SK-N-SH (cell line): ENCODE measurements at regions not wholly inside any gene's neighbourhood (a gene's known extent, or its start where the extent isn't known, plus 50 kb on each side); places are given as distances from the start of the nearest gene placed in this dataset.

Source experiments
- CTCF ChIA-PET: fragments of 300-600, 350-600 bp; formaldehyde crosslinking; extraction: SDS; loops from one replicate; lab custom pipeline; 2021; lab: Yijun Ruan, JAX
- POLR2A ChIA-PET: fragments of 350-600 bp; sonication (Branson Sonifier 250); formaldehyde crosslinking; extraction: SDS; loops from one replicate; lab custom pipeline; 2020; ENCODE audit warnings: antibody characterized with exemption, inconsistent platforms; lab: Yijun Ruan, JAX
- DNase-seq: peaks from one replicate; pipeline ENCODE4 v3.0.0; 2012
- H2AFZ ChIP-seq: fragments of 200-600 bp; sonication (generic); 2 replicates; pipeline ENCODE4 v1.8.1; 2016; ENCODE audit warnings: antibody characterized with exemption, mild to moderate bottlenecking, low read depth
- H3F3A ChIP-seq: fragments of 200-600 bp; sonication (generic); replicated peaks from 2 replicates; pipeline ENCODE3; 2016; ENCODE audit warnings: antibody characterized with exemption, mild to moderate bottlenecking; ENCODE audit not compliant: insufficient read depth
- H3K27ac ChIP-seq, 2 experiments: fragments of 200-500 bp in 1 of 2; fragments of 200-600 bp in 1 of 2; sonication (Bioruptor generic) in 1 of 2; sonication (generic), shearing (Covaris generic) in 1 of 2; 2 replicates each; pipeline versions ENCODE4 v1.5.1 to v1.6.1; 2014 to 2016; ENCODE audit warnings: low read depth in 2 of 2, inconsistent platforms in 1 of 2, low read length in 1 of 2, mild to moderate bottlenecking in 1 of 2, mixed read lengths in 1 of 2
- H3K27me3 ChIP-seq: fragments of 200-600 bp; sonication (generic), shearing (Covaris generic); 2 replicates; pipeline ENCODE4 v1.6.1; 2016; ENCODE audit warnings: mixed run types; ENCODE audit not compliant: insufficient read depth
- H3K36me3 ChIP-seq, 2 experiments: fragments of 200-500 bp in 1 of 2; fragments of 200-600 bp in 1 of 2; sonication (Bioruptor generic) in 1 of 2; sonication (generic) in 1 of 2; replicated peaks in 1 of 2; 2 replicates each; pipeline versions ENCODE3 to v1.5.1; 2014 to 2016; ENCODE audit warnings: low read length in 1 of 2, mild to moderate bottlenecking in 1 of 2; ENCODE audit not compliant: insufficient read depth in 2 of 2, control insufficient read depth in 1 of 2
- H3K4me1 ChIP-seq, 2 experiments: fragments of 200-500 bp in 1 of 2; fragments of 200-600 bp in 1 of 2; sonication (Bioruptor generic) in 1 of 2; sonication (generic), shearing (Covaris generic) in 1 of 2; 2 replicates each; pipeline versions ENCODE4 v1.5.1 to v1.6.1; 2014 to 2016; ENCODE audit warnings: low read depth in 1 of 2, low read length in 1 of 2, mixed run types in 1 of 2; ENCODE audit not compliant: insufficient read depth in 2 of 2, control insufficient read depth in 1 of 2
- H3K4me2 ChIP-seq: fragments of 200-600 bp; sonication (generic), shearing (Covaris generic); 2 replicates; pipeline ENCODE4 v1.6.1; 2017; ENCODE audit warnings: mixed run types
- H3K4me3 ChIP-seq, 2 experiments: fragments of 200-500 bp in 1 of 2; fragments of 200-600 bp in 1 of 2; sonication (Bioruptor generic) in 1 of 2; sonication (generic), shearing (Covaris generic) in 1 of 2; 2 replicates each; pipeline versions ENCODE4 v1.5.1 to v1.8.1; 2014 to 2016; ENCODE audit warnings: low read depth in 2 of 2, inconsistent platforms in 1 of 2, low read length in 1 of 2, mild to moderate bottlenecking in 1 of 2, mixed read lengths in 1 of 2, moderate library complexity in 1 of 2
- H3K79me2 ChIP-seq: fragments of 200-600 bp; sonication (generic); 2 replicates; pipeline ENCODE4 v1.8.1; 2017; ENCODE audit warnings: mild to moderate bottlenecking; ENCODE audit not compliant: insufficient read depth
- H3K9ac ChIP-seq: fragments of 200-600 bp; sonication (generic); 2 replicates; pipeline ENCODE4 v1.6.1; 2017; ENCODE audit warnings: mixed run types
- H3K9me2 ChIP-seq: fragments of 200-600 bp; sonication (generic); 2 replicates; pipeline ENCODE4 v1.6.1; 2017; ENCODE audit warnings: mixed run types
- H3K9me3 ChIP-seq: fragments of 200-600 bp; sonication (generic); 2 replicates; pipeline ENCODE4 v1.6.1; 2017; ENCODE audit warnings: mixed run types, mild to moderate bottlenecking, moderate library complexity
- H4K20me1 ChIP-seq: fragments of 200-600 bp; sonication (generic); 2 replicates; pipeline ENCODE4 v1.6.1; 2017; ENCODE audit warnings: mild to moderate bottlenecking, mixed run types; ENCODE audit not compliant: insufficient read depth
- CHD2 ChIP-seq: fragments of 150-350 bp; IDR thresholded peaks from 2 replicates; pipeline ENCODE4 v1.6.1; 2018; ENCODE audit warnings: low read length; ENCODE audit not compliant: partially characterized antibody
- CTCF ChIP-seq: fragments of 200-600 bp; sonication (generic); IDR thresholded peaks from 2 replicates; pipeline ENCODE4 v1.6.1; 2017; ENCODE audit warnings: antibody characterized with exemption, mild to moderate bottlenecking, moderate library complexity
- EZH2phosphoT487 ChIP-seq: fragments of 200-600 bp; sonication (generic); IDR thresholded peaks from 2 replicates; pipeline ENCODE4 v1.6.1; 2017; ENCODE audit warnings: low read depth, mixed run types, mild to moderate bottlenecking, antibody characterized with exemption, moderate library complexity, borderline replicate concordance
- MEF2A ChIP-seq: IDR thresholded peaks from 2 replicates; pipeline ENCODE4 v1.4.0; 2012; ENCODE audit warnings: low read depth, borderline replicate concordance
- MXI1 ChIP-seq: IDR thresholded peaks from 2 replicates; pipeline ENCODE4 v1.6.1; 2012; ENCODE audit warnings: mild to moderate bottlenecking, low read depth, low read length, improper control_type of control experiment
- NRF1 ChIP-seq: IDR thresholded peaks from 2 replicates; pipeline ENCODE4 v1.6.1; 2012; ENCODE audit warnings: low read depth, mild to moderate bottlenecking, low read length
- PBX3 ChIP-seq: IDR thresholded peaks from 2 replicates; pipeline ENCODE4; 2012
- RAD21 ChIP-seq: IDR thresholded peaks from 2 replicates; pipeline ENCODE4 v1.6.1; 2012; ENCODE audit warnings: mild to moderate bottlenecking, low read length
- RXRA ChIP-seq: IDR thresholded peaks from 2 replicates; pipeline ENCODE4 v1.4.0; 2012; ENCODE audit warnings: low read depth, mild to moderate bottlenecking, borderline replicate concordance
- SMC3 ChIP-seq: IDR thresholded peaks from 2 replicates; pipeline ENCODE4 v1.6.1; 2012; ENCODE audit warnings: low read depth, low read length, improper control_type of control experiment
- TAF1 ChIP-seq: IDR thresholded peaks from 2 replicates; pipeline ENCODE4 v1.6.1; 2012; ENCODE audit warnings: low read depth, mild to moderate bottlenecking, low read length, moderate library complexity, borderline replicate concordance
- TCF12 ChIP-seq: IDR thresholded peaks from 2 replicates; pipeline ENCODE4 v1.4.0; 2012
- YY1 ChIP-seq: IDR thresholded peaks from 2 replicates; pipeline ENCODE4 v1.4.0; 2012; ENCODE audit warnings: low read depth, mild to moderate bottlenecking
- ZBTB33 ChIP-seq: IDR thresholded peaks from 2 replicates; pipeline ENCODE4 v1.4.0; 2012; ENCODE audit warnings: low read depth, borderline replicate concordance
- WGBS: methylation state at CpG from one replicate; pipeline ENCODE4 v1.1.6; 2017; ENCODE audit warnings: low lambda C conversion rate; 5-methylcytosine and 5-hydroxymethylcytosine counted together

- no peaks in the 10 kb centered on the region for H3F3A ChIP-seq
- no peak overlapping the region for H2AFZ ChIP-seq
- H3K27ac ChIP-seq, result no peak overlapping the region
- no peak overlapping the region for H3K4me2 ChIP-seq
- H3K9me3 ChIP-seq, result no peaks in the 10 kb centered on the region
- no peaks in the 10 kb centered on the region for H3K4me1 ChIP-seq
- no peak overlapping the region for H3K9ac ChIP-seq
- WGBS, result 36% methylated on average over 4 of the region's 4 CpGs
- no peaks in the 10 kb centered on the region for H3K9me2 ChIP-seq
- H4K20me1 ChIP-seq, result no peaks in the 10 kb centered on the region
- no peaks in the 10 kb centered on the region for H3K36me3 ChIP-seq
- no peak overlapping the region; a peak in 1 of 4 replicates for H3K4me3 ChIP-seq
- no peaks in the 10 kb centered on the region for H3K27me3 ChIP-seq
- ChIA-PET CTCF (interaction anchor here (1.0 to 2.9 kb wide), 6 partner anchors 17 to 163 kb away, joined by 3 to 9 read pairs (median 6); no protein-coding TSS in a partner anchor), POLR2A (no interaction called here)
- H3K79me2 ChIP-seq, result no peaks in the 10 kb centered on the region
- TF ChIP-seq TCF12 (no peak), RAD21 (peak; percentile 64), CTCF (peak; percentile 80), MEF2A (no peak), SMC3 (peak; percentile 44), CHD2 (no peak)
- DNase-seq, result peak; percentile 7
These were observed 1929.9 kb upstream of the SEL1L start for GRCh38 chr14:83463500-83464098.

GRCh38 chr14:83467811-83468210 is 1934.2 kb upstream of the SEL1L start:
- Histone ChIP-seq H3K36me3 (no peaks in the 10 kb centered on the region), H3K9me2 (no peaks in the 10 kb centered on the region), H3K4me1 (no peaks in the 10 kb centered on the region), H3K4me2 (no peak overlapping the region), H3K79me2 (no peaks in the 10 kb centered on the region), H3K27ac (no peak overlapping the region), H3F3A (no peaks in the 10 kb centered on the region), H3K9ac (no peak overlapping the region)
- CTCF ChIA-PET, result no interaction called here
- TF ChIP-seq EZH2phosphoT487, result no peak
- TF ChIP-seq, all 33 proteins: peak for 0
- Histone ChIP-seq H4K20me1 (no peaks in the 10 kb centered on the region), H2AFZ (no peak overlapping the region), H3K9me3 (no peaks in the 10 kb centered on the region), H3K4me3 (no peak overlapping the region), H3K27me3 (no peaks in the 10 kb centered on the region)
- WGBS, result 43% methylated on average over 3 of the region's 3 CpGs
- DNase-seq, result no peak
- POLR2A ChIA-PET, result no interaction called here

- 18% methylated on average over 4 of the region's 4 CpGs for WGBS
- H3K4me1 ChIP-seq, result no peaks in the 10 kb centered on the region
- H3K27ac ChIP-seq, result no peak overlapping the region
- no peaks in the 10 kb centered on the region for H3K9me2 ChIP-seq
- no peaks in the 10 kb centered on the region for H3F3A ChIP-seq
- no peaks in the 10 kb centered on the region for H3K79me2 ChIP-seq
- no peak for DNase-seq
- no peaks in the 10 kb centered on the region for H3K9me3 ChIP-seq
- H2AFZ ChIP-seq, result peak overlapping the region; percentile 41; the same call in 1 of the 2 replicates
- POLR2A ChIA-PET, result no interaction called here
- H3K36me3 ChIP-seq, result no peaks in the 10 kb centered on the region
- no peaks in the 10 kb centered on the region for H4K20me1 ChIP-seq
- H3K4me3 ChIP-seq, result no peak overlapping the region
- H3K27me3 ChIP-seq, result no peaks in the 10 kb centered on the region
- CTCF ChIA-PET, result interaction anchor here (0.6 kb wide), 1 partner anchor 159 kb away, joined by 3 read pairs; no protein-coding TSS in a partner anchor
- no peak overlapping the region for H3K4me2 ChIP-seq
- no peak overlapping the region for H3K9ac ChIP-seq
- TF ChIP-seq TAF1, result no peak
- TF ChIP-seq TCF12, result no peak
- TF ChIP-seq NRF1, result no peak
- TF ChIP-seq RXRA, result no peak
- TF ChIP-seq MEF2A, result no peak
- TF ChIP-seq RAD21, result no peak
- no peak for TF ChIP-seq YY1
- no peak for TF ChIP-seq ZBTB33
- TF ChIP-seq MXI1, result no peak
- no peak for TF ChIP-seq PBX3
These were observed 1936.8 kb upstream of the SEL1L start for GRCh38 chr14:83470466-83470865.
